ENCODE measurements at regions not wholly inside any gene's neighbourhood (a gene's known extent, or its start where the extent isn't known, plus 50 kb on each side); places are given as distances from the start of the nearest gene placed in this dataset.
"Not testable (repeated sequence)": the region's sequence is repeated elsewhere in the genome, so short reads cannot be mapped to it uniquely, and the experiment has no call there.

DNA sequence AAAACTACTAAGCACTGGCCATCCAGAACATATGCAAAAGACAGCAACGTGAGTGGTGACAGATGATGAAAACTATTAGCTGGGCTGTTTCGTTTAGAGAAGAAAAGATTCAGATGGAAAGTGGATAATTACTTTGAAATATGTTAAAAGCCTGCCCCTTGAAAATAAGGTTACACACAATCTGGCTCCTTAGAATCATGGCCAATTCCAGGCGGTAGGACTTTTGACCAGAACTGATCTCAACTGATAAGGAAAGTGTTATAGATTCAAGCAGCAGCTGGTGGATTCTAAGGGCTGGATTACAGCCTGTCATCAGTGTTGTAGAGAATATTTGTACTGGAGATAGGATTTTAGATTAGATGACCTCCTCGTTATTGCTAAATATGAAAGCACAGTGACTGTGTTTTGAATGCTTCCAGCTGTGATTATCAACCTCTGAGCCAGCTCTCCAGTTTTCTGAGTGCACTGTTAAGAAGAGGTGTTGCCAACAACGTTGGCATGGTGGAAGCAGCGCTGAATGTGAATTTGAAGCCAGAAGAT lies 75.1 kb downstream of the KBTBD2 start:
- intact Hi-C loops (cut with DNase I); DNase-seq (ENCODE audit: low spot score): not testable (repeated sequence)

GRCh38 chr7:32814779-32815178 lies 76.8 kb downstream of the KBTBD2 start:
- DNase-seq (ENCODE audit: low spot score); intact Hi-C loops (cut with DNase I): not testable (repeated sequence)

GRCh38 chr7:32809871-32810270 lies 81.7 kb downstream of the KBTBD2 start:
- no peak for DNase-seq (ENCODE audit: low spot score)
- intact Hi-C loops (cut with DNase I) = no loop called here

DNA sequence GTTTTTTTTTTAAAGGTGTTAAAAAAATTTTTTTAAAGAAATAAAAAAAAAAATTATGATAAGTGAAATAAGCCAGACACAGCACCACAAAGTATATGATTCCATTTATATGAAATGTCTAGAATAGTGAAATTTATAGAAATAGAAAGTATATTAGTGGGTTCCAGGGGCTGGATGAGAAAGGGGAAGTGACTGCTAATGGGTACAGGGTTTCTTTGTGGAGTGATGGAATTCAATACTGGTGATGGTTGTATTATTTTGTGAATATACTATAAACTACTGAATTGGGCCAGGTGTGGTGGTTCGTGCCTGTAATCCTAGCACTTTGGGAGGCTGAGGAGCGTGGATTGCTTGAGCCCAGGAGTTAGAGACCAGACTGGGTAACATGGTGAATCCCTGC lies 82.2 kb downstream of the KBTBD2 start:
- intact Hi-C loops (cut with DNase I) = no loop called here
- no peak for DNase-seq (ENCODE audit: low spot score)

- no peak for DNase-seq (ENCODE audit: low spot score)
- intact Hi-C loops (cut with DNase I) = loop anchor here (5.0 kb wide), 1 partner anchor 44 kb away; no protein-coding TSS in a partner anchor
Measured at GRCh38 chr7:32803406-32804141, 88.0 kb downstream of the KBTBD2 start.

DNA sequence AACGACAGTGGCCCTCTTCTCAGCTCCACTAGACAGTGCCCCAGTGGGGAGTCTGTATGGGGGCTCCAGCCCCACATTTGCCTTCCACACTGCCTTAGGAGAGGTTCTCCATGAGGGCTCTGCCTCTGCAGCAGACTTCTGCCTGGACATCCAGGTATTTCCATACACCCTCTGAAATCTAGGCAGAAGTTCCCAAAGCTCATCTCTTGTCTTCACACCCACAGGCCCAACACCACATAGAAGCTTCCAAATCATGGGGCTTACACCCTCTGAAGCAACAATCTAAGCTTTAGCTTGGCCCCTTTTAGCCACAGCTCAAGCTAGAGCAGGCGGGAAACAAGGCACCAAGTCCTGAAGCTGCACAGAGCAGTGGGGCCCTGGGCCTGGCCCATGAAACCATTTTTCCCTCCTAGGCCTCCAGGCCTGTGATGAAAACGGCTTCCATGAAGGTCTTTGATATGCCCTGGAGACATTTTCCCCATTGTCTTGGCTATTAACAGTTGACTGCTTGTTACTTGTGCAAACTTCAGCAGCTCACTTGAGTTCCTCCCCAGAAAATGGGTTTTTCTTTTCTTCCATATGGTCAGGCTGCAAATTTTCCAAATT lies 89.2 kb downstream of the KBTBD2 start:
- DNase-seq (ENCODE audit: low spot score) = no peak
- intact Hi-C loops (cut with DNase I) = loop anchor here (5.0 kb wide), 1 partner anchor 45 kb away; no protein-coding TSS in a partner anchor

DNA sequence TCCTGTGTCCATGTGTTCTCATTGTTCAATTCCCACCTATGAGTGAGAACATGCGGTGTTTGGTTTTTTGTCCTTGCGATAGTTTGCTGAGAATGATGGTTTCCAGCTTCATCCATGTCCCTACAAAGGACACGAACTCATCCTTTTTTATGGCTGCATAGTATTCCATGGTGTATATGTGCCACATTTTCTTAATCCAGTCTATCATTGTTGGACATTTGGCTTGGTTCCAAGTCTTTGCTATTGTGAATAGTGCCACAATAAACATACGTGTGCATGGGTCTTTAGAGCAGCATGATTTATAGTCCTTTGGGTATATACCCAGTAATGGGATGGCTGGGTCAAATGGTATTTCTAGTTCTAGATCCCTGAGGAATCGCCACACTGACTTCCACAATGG lies 98.5 kb downstream of the KBTBD2 start:
- intact Hi-C loops (cut with DNase I) = not testable (repeated sequence)

GRCh38 chr7:32790766-32791430 lies 100.7 kb downstream of the KBTBD2 start:
- DNase-seq (ENCODE audit: low spot score); intact Hi-C loops (cut with DNase I): not testable (repeated sequence)

More for the DNA sequence above, 98.5 kb downstream of the KBTBD2 start:
- DNase-seq (ENCODE audit: low spot score) = not testable (repeated sequence)

DNA sequence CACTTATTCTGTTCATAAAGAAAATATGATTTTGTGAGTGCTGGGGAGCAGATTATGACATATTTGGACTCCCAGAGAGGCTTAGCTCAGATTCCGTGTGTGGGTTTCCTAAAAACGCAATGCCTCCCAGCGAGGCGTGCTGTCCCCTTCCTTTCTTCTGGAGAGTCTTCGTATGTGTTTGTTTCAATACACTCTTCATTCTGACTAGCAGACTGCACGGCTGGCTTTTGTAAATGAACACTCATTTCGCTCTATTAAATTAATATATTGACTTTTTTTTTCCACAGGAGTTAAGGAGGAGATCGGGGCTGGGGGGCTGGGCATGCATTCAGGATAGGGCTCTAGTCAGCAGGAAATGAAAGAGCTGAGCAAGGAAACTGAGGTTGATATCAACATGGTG lies 102.3 kb downstream of the KBTBD2 start:
- not testable (repeated sequence) for DNase-seq (ENCODE audit: low spot score)

DNA sequence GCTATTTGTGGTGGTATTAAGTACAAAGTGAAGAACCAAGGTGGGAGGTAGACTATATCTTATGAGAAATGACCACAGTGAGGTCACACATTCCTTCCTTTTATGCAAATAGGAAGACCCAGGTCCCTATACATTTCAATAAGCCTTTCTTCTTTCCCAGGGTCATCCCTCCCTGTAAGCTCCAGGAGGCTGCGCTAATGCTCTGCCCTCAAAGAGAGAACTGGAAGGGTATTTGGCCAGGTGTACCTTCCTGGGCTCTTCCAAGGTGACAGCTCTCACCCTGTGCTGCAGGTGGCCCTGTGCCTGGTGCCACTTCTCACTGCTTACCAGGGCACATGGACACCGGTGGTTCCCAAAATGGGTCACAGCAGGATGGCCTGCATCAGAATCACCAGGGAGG lies 103.4 kb downstream of the KBTBD2 start:
- intact Hi-C loops (cut with DNase I); DNase-seq (ENCODE audit: low spot score): not testable (repeated sequence)

More for the DNA sequence above, 102.3 kb downstream of the KBTBD2 start:
- intact Hi-C loops (cut with DNase I) = not testable (repeated sequence)

DNA sequence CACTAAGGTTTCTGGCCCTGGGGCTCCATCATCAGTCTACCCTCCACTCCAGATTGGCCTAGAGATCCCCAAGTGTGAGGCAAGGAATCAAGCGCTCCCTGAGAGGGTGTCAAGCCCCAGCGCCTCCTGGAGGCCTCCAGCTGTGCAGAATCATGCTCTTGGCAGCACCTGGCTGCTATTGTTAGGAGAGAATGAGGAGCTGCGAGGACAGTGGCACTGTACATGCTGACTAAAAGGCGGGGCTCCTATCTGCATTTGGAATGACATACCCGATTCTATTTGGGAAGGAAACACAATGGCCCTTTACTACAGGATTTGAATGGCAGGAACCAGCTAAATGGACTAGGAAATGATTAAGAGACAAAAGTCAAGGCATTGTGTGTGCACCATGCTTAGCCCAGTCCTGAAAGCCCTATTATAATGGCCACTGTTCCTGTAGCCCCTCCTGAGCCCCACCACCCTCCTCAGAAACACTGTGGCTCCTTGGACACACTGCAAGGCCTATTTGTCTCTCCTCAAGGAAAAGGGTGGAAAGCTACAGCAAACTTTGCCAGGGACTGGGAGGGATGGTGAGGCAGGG lies 106.1 kb downstream of the KBTBD2 start:
- intact Hi-C loops (cut with DNase I); DNase-seq (ENCODE audit: low spot score): not testable (repeated sequence)

GRCh38 chr7:32779895-32780294 lies 111.7 kb downstream of the KBTBD2 start:
- intact Hi-C loops (cut with DNase I) = not testable (repeated sequence)

DNA sequence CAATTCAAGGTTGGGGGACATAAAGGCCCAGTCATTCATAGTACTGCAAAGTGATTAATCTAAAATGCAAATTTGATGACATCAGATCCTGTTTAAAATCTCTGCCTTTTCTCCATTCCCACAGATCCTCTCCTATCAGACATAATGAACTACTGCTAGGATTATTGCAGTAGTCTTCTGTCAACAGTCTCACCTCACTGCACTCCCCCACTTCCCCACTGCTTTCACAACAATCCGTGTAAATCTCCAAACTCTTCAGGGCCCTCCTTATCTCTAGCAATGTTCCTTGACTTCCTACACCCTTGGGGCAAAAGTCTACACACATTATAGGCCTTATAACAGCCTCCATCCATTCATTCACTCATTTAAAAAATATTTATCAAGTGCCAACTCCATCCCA lies 112.4 kb downstream of the KBTBD2 start:
- intact Hi-C loops (cut with DNase I) = no loop called here

More at GRCh38 chr7:32779895-32780294, 111.7 kb downstream of the KBTBD2 start:
- DNase-seq (ENCODE audit: low spot score) = not testable (repeated sequence)

DNA sequence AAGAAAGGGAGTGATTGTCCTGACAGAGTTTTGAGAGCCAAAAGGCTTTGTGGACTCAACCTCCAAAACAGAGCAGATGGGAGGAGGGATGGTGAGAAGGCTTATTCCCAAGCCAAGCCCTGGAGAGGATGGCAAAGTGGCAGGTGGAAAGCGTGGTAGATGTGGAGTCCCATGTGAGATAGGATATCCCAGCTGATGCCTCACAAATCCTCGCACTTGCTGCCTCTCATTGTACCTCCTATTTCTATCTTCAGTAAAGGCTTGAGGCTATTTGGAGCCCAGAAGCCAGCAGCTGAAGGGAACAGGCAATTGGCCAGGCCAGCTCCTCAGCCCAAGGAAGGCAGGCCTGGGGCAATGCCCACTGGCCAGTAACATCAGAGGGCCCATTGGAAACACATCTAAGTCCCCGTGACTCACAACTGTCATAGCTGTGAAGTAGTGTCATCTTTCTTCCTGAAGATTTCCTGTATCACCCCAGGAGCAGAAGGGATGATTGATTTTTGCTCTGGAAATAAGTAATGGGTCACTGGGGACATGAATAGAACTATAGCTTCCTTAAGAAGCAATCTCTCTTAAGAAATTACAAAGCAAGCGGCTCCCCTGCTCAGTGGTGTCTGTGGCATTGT lies 114.4 kb downstream of the KBTBD2 start:
- DNase-seq (ENCODE audit: low spot score); intact Hi-C loops (cut with DNase I): not testable (repeated sequence)

More for the DNA sequence above, 112.4 kb downstream of the KBTBD2 start:
- DNase-seq (ENCODE audit: low spot score) = no peak

DNA sequence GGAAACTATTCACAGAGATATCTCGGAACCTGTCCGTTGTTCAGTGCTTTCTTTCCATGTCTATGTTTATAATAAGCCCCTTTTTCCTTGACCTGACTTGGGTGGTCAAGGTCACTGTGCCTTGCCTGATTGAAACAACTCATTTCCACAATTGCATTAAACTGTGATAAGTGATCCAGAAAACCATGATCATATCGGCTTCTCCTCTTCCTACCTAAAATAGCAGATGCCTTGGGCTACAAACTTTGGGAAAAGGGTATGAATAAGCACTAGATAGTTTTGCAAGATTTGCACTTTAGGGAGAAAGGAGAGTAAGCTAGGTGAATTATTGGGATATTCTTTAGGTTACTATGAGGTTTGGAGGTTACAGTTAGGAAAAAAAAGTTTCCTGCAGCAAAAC lies 115.2 kb downstream of the KBTBD2 start:
- DNase-seq (ENCODE audit: low spot score); intact Hi-C loops (cut with DNase I): not testable (repeated sequence)

DNA sequence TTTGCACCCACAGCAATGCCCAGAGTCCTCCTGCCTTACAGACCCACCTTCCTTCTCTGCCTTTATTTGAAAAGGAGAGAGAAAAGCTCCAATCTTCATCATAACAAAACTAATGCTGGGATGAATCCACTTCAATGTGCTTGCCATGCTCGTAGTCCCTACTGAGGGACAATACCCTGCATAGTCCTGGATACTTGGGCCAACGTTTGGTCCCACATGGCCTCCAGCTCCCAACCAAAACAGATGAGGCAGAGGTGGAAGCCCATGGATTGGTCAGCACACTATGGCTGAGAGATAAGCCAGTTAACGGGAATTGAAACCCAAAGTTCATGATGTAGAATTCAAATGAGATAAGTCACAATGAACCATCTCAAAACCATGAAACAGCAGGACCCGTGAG lies 115.8 kb downstream of the KBTBD2 start:
- intact Hi-C loops (cut with DNase I); DNase-seq (ENCODE audit: low spot score): not testable (repeated sequence)

GRCh38 chr7:32774541-32774951 lies 117.0 kb downstream of the KBTBD2 start:
- intact Hi-C loops (cut with DNase I) = no loop called here
- no peak for DNase-seq (ENCODE audit: low spot score)

- intact Hi-C loops (cut with DNase I) = loop anchor here (10.0 kb wide), 2 partner anchors 286 to 336 kb away; partner anchors contain the start of gene RP9
- not testable (repeated sequence) for DNase-seq (ENCODE audit: low spot score)
Measured at GRCh38 chr7:32768866-32769510, 122.6 kb downstream of the KBTBD2 start.

DNA sequence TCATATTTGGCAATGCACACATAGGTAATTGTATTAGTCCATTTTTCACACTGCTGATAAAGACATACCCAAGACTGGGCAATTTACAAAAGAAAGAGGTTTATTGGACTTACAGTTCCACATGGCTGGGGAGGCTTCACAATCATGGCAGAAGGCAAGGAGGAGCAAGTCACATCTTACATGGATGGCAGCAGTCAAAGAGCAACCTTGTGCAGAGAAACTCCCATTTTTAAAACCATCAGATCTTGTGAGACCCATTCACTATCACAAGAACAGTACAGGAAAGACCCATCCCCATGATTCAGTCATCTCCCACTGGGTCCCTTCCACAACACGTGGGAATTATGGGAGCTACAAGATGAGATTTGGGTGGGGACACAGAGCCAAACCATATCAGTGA lies 123.2 kb downstream of the KBTBD2 start:
- intact Hi-C loops (cut with DNase I) = loop anchor here (10.0 kb wide), 2 partner anchors 286 to 336 kb away; partner anchors contain the start of gene RP9
- not testable (repeated sequence) for DNase-seq (ENCODE audit: low spot score)
